Ishikawa (cell line): ENCODE measurements at regions not wholly inside any gene's neighbourhood (a gene's known extent, or its start where the extent isn't known, plus 50 kb on each side); places are given as distances from the start of the nearest gene placed in this dataset.

Source experiments
- CEBPB ChIP-seq: IDR thresholded peaks from 2 replicates; pipeline ENCODE4 v1.6.1; 2012
- CREB1 ChIP-seq: IDR thresholded peaks from 2 replicates; pipeline ENCODE4 v1.6.1; 2012; ENCODE audit warnings: low read depth
- EGR1 ChIP-seq: IDR thresholded peaks from 2 replicates; pipeline ENCODE4 v1.6.1; 2012
- EP300 ChIP-seq: IDR thresholded peaks from 2 replicates; pipeline ENCODE4 v1.6.1; 2012; ENCODE audit warnings: borderline replicate concordance
- FOXM1 ChIP-seq: IDR thresholded peaks from 2 replicates; pipeline ENCODE4 v1.6.1; 2012; ENCODE audit warnings: low read depth, borderline replicate concordance
- NFIC ChIP-seq: IDR thresholded peaks from 2 replicates; pipeline ENCODE4 v1.6.1; 2012
- RAD21 ChIP-seq: IDR thresholded peaks from 2 replicates; pipeline ENCODE4 v1.6.1; 2012; ENCODE audit warnings: low read depth
- TAF1 ChIP-seq: IDR thresholded peaks from 2 replicates; pipeline ENCODE4 v1.6.1; 2012; ENCODE audit warnings: low read depth, mild to moderate bottlenecking
- TCF12 ChIP-seq: IDR thresholded peaks from 2 replicates; pipeline ENCODE4 v1.6.1; 2012; ENCODE audit warnings: low read depth
- TEAD4 ChIP-seq: IDR thresholded peaks from 2 replicates; pipeline ENCODE4 v1.6.1; 2012
- USF1 ChIP-seq: IDR thresholded peaks from 2 replicates; pipeline ENCODE4 v1.6.1; 2012
- YY1 ChIP-seq: IDR thresholded peaks from 2 replicates; pipeline ENCODE4 v1.6.1; 2012; ENCODE audit warnings: low read depth
- ZBTB7A ChIP-seq: IDR thresholded peaks from 2 replicates; pipeline ENCODE4 v1.6.1; 2012; ENCODE audit warnings: low read depth
- TF ChIP-seq, protein P1 (sequence below): IDR thresholded peaks from 2 replicates; pipeline ENCODE4 v1.6.1; 2012; ENCODE audit warnings: low read depth, mild to moderate bottlenecking
- TF ChIP-seq, protein P2 (sequence below): IDR thresholded peaks from 2 replicates; pipeline ENCODE4 v1.6.1; 2012

- TF ChIP-seq CREB1: no peak
- TF ChIP-seq TAF1: no peak
- no peak for TF ChIP-seq CEBPB
- TF ChIP-seq NFIC: no peak
- TF ChIP-seq FOXM1: no peak
- no peak for TF ChIP-seq TEAD4
- no peak for TF ChIP-seq EP300
- TF ChIP-seq, protein P1, sequence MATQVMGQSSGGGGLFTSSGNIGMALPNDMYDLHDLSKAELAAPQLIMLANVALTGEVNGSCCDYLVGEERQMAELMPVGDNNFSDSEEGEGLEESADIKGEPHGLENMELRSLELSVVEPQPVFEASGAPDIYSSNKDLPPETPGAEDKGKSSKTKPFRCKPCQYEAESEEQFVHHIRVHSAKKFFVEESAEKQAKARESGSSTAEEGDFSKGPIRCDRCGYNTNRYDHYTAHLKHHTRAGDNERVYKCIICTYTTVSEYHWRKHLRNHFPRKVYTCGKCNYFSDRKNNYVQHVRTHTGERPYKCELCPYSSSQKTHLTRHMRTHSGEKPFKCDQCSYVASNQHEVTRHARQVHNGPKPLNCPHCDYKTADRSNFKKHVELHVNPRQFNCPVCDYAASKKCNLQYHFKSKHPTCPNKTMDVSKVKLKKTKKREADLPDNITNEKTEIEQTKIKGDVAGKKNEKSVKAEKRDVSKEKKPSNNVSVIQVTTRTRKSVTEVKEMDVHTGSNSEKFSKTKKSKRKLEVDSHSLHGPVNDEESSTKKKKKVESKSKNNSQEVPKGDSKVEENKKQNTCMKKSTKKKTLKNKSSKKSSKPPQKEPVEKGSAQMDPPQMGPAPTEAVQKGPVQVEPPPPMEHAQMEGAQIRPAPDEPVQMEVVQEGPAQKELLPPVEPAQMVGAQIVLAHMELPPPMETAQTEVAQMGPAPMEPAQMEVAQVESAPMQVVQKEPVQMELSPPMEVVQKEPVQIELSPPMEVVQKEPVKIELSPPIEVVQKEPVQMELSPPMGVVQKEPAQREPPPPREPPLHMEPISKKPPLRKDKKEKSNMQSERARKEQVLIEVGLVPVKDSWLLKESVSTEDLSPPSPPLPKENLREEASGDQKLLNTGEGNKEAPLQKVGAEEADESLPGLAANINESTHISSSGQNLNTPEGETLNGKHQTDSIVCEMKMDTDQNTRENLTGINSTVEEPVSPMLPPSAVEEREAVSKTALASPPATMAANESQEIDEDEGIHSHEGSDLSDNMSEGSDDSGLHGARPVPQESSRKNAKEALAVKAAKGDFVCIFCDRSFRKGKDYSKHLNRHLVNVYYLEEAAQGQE: no peak
- TF ChIP-seq RAD21: no peak
- no peak for TF ChIP-seq EGR1
- TF ChIP-seq TCF12: no peak
- no peak for TF ChIP-seq YY1
Observed at GRCh38 chr3:59566481-59566975, 516.7 kb upstream of the CFAP20DC start.

GRCh38 chr3:59565125-59565524 is 515.3 kb upstream of the CFAP20DC start:
- TF ChIP-seq, protein P1: no peak
- no peak for TF ChIP-seq TCF12
- no peak for TF ChIP-seq NFIC
- TF ChIP-seq USF1: no peak
- TF ChIP-seq TAF1: no peak
- no peak for TF ChIP-seq YY1
- no peak for TF ChIP-seq FOXM1
- no peak for TF ChIP-seq CEBPB
- TF ChIP-seq ZBTB7A: no peak
- TF ChIP-seq EGR1: no peak
- TF ChIP-seq RAD21: no peak
- no peak for TF ChIP-seq EP300
- no peak for TF ChIP-seq CREB1
- no peak for TF ChIP-seq TEAD4
- TF ChIP-seq, protein P2, sequence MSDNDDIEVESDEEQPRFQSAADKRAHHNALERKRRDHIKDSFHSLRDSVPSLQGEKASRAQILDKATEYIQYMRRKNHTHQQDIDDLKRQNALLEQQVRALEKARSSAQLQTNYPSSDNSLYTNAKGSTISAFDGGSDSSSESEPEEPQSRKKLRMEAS: no peak

DNA sequence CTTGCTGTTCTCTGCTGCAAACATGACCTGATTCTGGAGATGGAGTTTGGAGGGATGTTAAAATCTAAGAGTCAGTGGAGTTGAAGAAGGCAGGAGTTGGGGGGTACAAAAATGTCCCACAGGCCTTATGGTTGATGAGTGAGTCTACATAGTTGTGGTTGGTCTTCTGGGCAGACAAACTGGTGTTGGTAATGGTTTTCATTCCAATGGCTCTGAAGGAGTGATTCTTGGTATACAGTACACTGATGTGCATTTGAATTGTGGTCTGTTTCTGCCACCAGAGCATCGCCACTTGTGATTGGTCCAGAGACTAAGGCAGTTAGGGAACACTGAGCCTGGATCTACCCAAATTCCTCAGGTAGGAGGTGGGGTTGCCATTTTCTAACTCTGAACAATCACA is 514.1 kb upstream of the CFAP20DC start:
- TF ChIP-seq CEBPB (no peak), NFIC (no peak), RAD21 (no peak), EP300 (no peak), TEAD4 (no peak), ZBTB7A (no peak)
- TF ChIP-seq, protein P2: no peak

DNA sequence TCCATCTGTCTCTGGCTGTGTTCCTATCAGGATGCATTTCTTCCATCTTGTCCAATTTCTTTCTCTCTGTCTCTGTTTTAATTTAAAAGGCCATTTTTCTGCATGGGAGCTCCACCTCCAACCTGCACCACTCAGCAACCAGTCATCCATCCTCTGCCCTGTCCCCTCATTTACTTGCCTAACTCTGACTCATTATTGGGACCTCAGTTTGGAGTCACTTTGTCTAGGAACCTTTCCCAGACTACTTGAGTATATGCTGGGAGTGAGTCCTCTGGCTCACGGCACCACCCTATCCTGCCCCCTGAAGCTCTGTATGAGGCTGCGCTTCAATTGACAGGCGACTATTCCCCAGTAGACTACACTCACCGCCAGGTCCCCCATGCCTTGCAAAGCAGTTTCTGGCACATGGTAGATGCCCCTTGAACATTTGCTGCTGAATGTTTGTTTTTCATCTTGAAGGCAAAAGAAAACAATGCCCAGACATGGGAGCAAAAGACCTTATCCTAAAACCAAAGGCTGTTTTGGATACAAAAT is 513.3 kb upstream of the CFAP20DC start:
- TF ChIP-seq FOXM1 (no peak), RAD21 (no peak), ZBTB7A (no peak), YY1 (no peak), CEBPB (no peak), TCF12 (no peak), TEAD4 (no peak), NFIC (no peak), CREB1 (no peak), EGR1 (no peak), TAF1 (no peak), EP300 (no peak), USF1 (no peak)
- TF ChIP-seq, protein P2: no peak
- TF ChIP-seq, protein P1: no peak
